ENCODE measurements at regions not wholly inside any gene's neighbourhood (a gene's known extent, or its start where the extent isn't known, plus 50 kb on each side); places are given as distances from the start of the nearest gene placed in this dataset.

DNA sequence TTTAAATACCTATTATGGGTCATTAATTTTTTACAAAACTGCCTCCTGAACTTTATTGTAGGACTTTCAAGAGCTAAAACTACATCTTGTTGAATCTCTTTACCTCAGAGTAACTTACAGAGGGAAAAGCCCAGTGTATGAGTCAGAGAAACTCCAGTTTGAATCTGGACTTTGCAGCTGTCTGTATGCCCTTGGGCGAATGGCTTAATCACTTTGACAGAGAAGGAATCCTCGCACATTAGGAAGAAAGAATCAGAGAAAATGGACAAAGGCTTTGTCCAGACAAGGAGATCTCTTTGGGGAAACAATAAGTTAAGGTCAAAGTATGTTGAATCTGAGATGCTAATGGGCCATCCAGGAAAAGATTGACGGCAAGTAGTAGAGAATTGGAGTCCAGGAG is 484.2 kb upstream of the CELF2 start:
- no peak overlapping the region for H3K27ac Mint-ChIP-seq

DNA sequence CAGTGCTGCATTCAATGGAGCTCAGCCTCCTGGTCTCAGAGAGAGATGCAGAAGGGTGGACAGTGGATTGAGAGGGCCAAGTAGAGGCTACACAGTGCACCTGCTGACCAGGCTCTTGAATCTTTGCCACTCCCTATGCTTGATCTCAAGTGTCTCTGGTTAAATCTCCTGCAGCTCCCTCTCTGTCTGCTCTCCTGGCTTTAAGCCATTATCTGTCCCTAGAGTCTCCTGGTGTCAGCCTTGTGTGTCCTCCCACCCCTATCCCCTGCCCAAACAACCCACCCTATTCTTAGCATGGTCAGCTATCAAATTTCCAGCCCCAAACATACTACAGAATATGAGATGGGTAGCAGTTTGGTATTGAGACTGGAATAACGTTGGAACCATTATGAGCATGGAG is 479.3 kb upstream of the CELF2 start:
- H3K36me3 Mint-ChIP-seq, result no peaks in the 10 kb centered on the region
- H3K27me3 Mint-ChIP-seq, result no peaks in the 10 kb centered on the region
- H3K4me1 Mint-ChIP-seq, result no peaks in the 10 kb centered on the region
- no peak overlapping the region for H3K4me3 Mint-ChIP-seq
- H3K27ac Mint-ChIP-seq, result no peak overlapping the region
- no peak for ATAC-seq (ENCODE audit: low read depth)
- DNase-seq, result no peak
- H3K9me3 Mint-ChIP-seq, result no peaks in the 10 kb centered on the region
- POLR2A ChIA-PET, result no interaction called here

More for the DNA sequence above, 484.2 kb upstream of the CELF2 start:
- ATAC-seq (ENCODE audit: low read depth), result no peak
- POLR2A ChIA-PET, result no interaction called here
- H3K9me3 Mint-ChIP-seq, result no peaks in the 10 kb centered on the region
- no peak for DNase-seq
- H3K4me1 Mint-ChIP-seq, result no peaks in the 10 kb centered on the region
- H3K36me3 Mint-ChIP-seq, result no peaks in the 10 kb centered on the region
- no peaks in the 10 kb centered on the region for H3K27me3 Mint-ChIP-seq
- H3K4me3 Mint-ChIP-seq, result no peak overlapping the region

DNA sequence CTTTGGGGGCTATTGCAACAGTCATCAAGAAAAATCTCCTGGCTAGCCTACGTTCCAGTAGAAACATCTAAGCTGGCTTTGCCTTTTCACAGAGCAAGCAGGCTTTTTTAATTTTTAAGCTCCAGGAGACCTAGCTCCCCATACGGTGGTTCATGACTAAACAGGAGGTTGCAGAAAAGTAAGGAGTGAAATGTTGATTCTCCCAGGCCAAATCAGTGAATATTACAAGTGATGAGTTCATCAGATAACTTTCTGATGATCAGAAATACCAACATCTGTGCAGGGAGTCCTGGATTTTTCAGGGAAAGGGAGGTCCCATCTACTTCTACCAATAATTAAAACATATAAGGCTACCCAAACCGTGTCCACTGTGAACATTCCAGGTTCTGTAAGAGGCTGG is 477.3 kb upstream of the CELF2 start:
- H3K27me3 Mint-ChIP-seq, result peaks cover 2% of the 10 kb centered on the region
- no peaks in the 10 kb centered on the region for H3K36me3 Mint-ChIP-seq
- H3K4me3 Mint-ChIP-seq, result no peak overlapping the region
- no peak overlapping the region for H3K27ac Mint-ChIP-seq
- H3K4me1 Mint-ChIP-seq, result no peaks in the 10 kb centered on the region
- POLR2A ChIA-PET, result no interaction called here
- ATAC-seq (ENCODE audit: low read depth) (no peak), DNase-seq (no peak)
- no peaks in the 10 kb centered on the region for H3K9me3 Mint-ChIP-seq

DNA sequence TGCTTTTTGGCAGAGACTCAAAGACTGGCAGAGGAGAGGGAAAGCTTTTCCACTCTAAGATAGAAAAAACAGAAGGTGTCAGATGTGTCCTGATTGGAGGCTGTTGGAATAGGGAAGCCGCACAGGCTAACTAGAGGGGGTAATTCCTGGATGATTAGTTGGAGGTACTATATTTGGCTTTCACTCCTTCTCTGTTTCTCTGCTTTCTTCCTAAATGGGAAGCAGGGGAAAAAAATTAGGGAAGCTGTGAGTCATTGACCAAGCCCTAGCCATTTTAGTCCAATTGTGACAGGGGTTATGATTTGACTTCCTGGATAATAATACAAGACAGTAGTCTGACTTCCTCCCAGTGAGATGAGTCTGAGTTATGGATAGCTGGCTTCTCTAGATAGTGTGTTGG is 475.2 kb upstream of the CELF2 start:
- no peaks in the 10 kb centered on the region for H3K9me3 Mint-ChIP-seq
- no peaks in the 10 kb centered on the region for H3K36me3 Mint-ChIP-seq
- no peak overlapping the region for H3K27ac Mint-ChIP-seq
- H3K4me3 Mint-ChIP-seq, result no peak overlapping the region
- peaks cover 2% of the 10 kb centered on the region for H3K27me3 Mint-ChIP-seq
- POLR2A ChIA-PET, result no interaction called here
- no peak for ATAC-seq (ENCODE audit: low read depth)
- no peak for DNase-seq
- no peaks in the 10 kb centered on the region for H3K4me1 Mint-ChIP-seq

DNA sequence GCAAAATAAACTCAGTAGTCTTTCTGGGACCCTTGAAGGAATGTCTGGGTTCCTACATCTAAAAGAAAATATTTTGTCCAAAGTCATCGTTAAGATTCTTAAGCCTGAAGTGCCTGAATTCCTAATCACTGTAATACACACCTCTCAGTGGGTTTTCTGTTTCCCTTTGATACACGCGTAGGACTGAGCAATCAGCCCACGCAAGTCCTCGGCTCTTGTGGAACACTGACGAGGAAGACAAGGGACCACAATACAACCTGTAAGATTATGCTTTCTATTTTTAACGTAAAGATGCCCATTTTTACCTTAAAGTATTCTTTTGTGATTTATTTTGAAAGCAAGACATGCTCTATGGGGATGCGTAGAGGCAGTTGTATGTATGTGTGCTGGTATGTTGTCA is 472.8 kb upstream of the CELF2 start:
- DNase-seq (no peak), ATAC-seq (ENCODE audit: low read depth) (no peak)
- Mint-ChIP-seq H3K9me3 (no peaks in the 10 kb centered on the region), H3K4me3 (no peak overlapping the region), H3K36me3 (no peaks in the 10 kb centered on the region), H3K27ac (no peak overlapping the region), H3K27me3 (peaks cover 2% of the 10 kb centered on the region), H3K4me1 (no peaks in the 10 kb centered on the region)
- POLR2A ChIA-PET, result no interaction called here

DNA sequence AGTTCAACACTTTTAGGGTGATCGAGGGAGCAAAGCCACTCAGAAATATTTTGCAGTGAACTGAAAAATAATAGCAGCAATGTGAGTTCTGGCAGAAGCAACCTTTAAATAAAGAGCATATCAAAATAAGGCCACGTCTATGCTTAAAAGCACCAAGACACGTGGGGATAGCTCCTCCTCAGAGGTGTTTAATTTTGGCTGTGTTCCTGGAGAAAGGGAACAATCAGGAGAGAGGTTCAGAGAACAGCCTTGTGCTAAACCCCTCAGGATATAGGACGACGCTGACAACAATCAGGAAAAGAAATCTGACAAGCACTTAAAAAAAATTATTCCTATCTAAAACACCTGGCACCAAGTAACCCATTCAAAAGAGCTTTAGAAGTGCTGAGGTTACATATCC is 471.9 kb upstream of the CELF2 start:
- DNase-seq (no peak), ATAC-seq (ENCODE audit: low read depth) (no peak)
- POLR2A ChIA-PET, result no interaction called here
- H3K9me3 Mint-ChIP-seq, result no peaks in the 10 kb centered on the region
- H3K4me3 Mint-ChIP-seq, result no peak overlapping the region
- H3K36me3 Mint-ChIP-seq, result no peaks in the 10 kb centered on the region
- H3K4me1 Mint-ChIP-seq, result no peaks in the 10 kb centered on the region
- H3K27me3 Mint-ChIP-seq, result peaks cover 2% of the 10 kb centered on the region
- no peak overlapping the region for H3K27ac Mint-ChIP-seq

DNA sequence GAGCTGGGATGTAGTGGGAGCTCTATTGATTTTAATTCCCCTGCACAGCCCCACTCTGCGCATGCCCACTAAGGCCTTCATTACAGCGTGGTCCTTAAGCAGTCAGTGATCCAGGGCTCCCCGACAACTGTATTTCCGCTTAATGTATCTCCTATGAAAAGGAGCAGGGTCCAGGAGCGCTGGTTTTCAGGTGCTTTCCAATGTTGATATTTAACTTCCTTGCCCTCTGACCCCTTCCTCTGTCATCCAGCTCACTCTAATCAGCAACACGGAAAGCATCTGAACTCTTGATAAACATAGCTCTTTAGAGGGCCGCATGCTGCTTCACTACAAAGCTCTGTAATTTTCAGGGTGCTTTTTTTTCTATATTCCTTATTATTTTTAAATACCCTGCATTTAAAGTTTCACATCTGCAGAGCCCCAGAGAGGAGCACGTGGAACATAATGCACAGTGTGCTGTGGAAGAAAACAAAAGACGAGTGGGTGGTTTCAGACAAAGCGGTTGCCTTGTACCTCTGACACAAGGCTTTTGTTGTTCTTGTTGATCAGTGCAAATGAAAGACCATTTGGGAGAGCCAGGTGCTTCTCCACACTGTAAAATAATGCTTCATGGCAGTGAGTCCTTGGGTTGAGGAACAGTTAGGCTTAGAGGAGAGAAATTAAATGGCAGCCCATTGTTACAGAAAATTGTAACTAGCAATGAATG is 465.9 kb upstream of the CELF2 start:
- no peaks in the 10 kb centered on the region for H3K9me3 Mint-ChIP-seq
- no peak overlapping the region for H3K27ac Mint-ChIP-seq
- no peak for DNase-seq

DNA sequence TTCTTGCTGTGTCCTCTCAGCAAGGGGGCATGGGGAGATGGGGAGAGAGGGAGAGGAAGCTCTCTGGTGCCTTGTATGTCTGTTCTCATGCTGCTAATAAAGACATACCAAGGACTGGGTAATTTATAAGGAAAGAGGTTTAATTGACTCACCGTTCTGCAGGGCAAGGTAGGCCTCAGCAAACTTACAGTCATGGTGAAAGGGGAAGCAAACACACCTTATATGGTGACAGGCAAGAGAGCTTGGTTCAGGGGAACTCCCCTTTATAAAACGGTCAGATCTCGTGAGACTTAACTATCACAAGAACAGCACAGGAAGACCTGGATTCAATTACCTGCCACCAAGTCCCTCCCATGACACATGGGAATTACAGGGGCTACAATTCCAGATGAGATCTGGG is 464.7 kb upstream of the CELF2 start:
- Mint-ChIP-seq H3K27me3 (no peaks in the 10 kb centered on the region), H3K4me3 (no peak overlapping the region), H3K36me3 (no peaks in the 10 kb centered on the region), H3K9me3 (no peaks in the 10 kb centered on the region), H3K27ac (no peak overlapping the region), H3K4me1 (no peaks in the 10 kb centered on the region)
- DNase-seq (no peak), ATAC-seq (ENCODE audit: low read depth) (no peak)
- POLR2A ChIA-PET, result no interaction called here

More for the DNA sequence above, 465.9 kb upstream of the CELF2 start:
- Mint-ChIP-seq H3K4me1 (no peaks in the 10 kb centered on the region), H3K27me3 (no peaks in the 10 kb centered on the region), H3K4me3 (no peak overlapping the region), H3K36me3 (no peaks in the 10 kb centered on the region)
- POLR2A ChIA-PET, result no interaction called here
- no peak for ATAC-seq (ENCODE audit: low read depth)

DNA sequence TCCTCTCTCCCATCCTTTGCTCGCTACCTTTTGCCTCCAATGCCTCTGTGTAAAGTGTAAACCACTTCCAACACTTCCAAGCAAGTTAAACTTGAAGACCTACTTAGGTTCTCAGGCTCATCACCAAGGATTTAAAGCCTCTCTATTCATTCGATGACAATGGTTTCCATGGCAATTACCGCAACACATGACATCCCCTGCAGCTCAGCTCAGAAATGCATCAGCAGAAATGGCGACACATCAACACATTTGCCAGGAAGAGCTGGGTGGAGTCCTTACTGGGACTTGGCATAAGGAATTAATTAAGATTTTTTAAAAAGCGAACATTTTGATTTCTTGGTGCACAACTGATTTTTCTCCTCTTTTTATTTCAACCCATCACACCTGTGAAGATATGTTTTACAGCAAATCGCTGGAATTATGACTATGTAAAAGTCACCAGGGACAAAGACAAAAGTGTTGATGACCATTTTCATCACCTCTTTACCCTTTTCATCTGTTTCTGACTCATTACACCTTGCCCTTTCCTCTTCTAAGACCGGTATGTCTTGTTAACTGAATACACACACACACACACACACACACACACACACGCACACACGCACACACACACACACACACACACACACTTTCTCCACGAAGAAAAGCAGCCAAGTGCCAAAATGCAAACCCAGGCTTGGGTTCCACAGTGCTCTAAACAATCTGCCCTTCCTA is 453.4 kb upstream of the CELF2 start:
- H3K4me3 Mint-ChIP-seq, result no peak overlapping the region
- peaks cover 3% of the 10 kb centered on the region for H3K9me3 Mint-ChIP-seq

DNA sequence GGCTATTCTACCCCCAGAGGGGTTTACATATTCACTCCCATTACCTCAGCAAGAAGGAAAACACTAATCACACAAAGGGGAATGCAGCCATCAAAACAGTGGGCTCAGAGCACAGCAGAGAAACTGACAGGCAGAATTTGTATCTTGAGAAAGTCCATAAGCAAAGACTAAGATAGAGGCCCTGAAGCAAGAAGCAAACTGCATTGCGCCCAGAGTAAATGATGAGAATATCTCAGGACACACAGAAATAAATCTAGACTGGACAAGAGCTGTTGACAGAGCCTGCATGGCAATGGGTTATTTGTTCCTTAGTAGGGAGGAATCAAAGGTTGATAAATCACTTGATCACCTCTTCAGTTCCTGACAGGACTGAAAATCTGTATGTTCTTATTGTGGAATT is 440.7 kb upstream of the CELF2 start:
- Mint-ChIP-seq H3K36me3 (no peaks in the 10 kb centered on the region), H3K4me3 (no peak overlapping the region), H3K9me3 (peaks cover 2% of the 10 kb centered on the region), H3K27ac (no peak overlapping the region), H3K27me3 (peaks cover 5% of the 10 kb centered on the region), H3K4me1 (no peaks in the 10 kb centered on the region)
- ATAC-seq (ENCODE audit: low read depth) (no peak), DNase-seq (no peak)
- POLR2A ChIA-PET, result no interaction called here

More for the DNA sequence above, 453.4 kb upstream of the CELF2 start:
- no peaks in the 10 kb centered on the region for H3K36me3 Mint-ChIP-seq
- peaks cover 3% of the 10 kb centered on the region for H3K27me3 Mint-ChIP-seq
- H3K4me1 Mint-ChIP-seq, result no peaks in the 10 kb centered on the region
- DNase-seq (no peak), ATAC-seq (ENCODE audit: low read depth) (no peak)
- POLR2A ChIA-PET, result no interaction called here
- H3K27ac Mint-ChIP-seq, result no peak overlapping the region

DNA sequence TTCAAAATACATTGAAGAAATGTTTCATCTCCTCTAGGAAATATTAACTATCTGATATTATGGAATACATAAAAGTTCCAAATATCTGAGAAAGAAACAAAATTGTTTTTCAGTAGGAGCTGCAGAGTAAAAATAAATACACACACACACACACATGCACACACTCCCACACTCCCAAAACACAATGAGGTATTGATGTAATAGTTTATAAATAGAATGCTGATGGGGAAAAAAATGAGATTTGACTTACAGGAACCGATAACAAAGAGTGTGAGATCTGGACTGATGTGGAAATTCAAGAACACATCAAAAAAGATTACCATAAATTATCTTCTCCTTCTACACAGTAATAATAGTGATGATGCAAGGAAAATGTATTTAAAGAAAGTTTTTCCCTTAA is 438.0 kb upstream of the CELF2 start:
- DNase-seq, result no peak
- POLR2A ChIA-PET, result no interaction called here
- ATAC-seq (ENCODE audit: low read depth), result no peak
- H3K9me3 Mint-ChIP-seq, result no peaks in the 10 kb centered on the region
- H3K36me3 Mint-ChIP-seq, result no peaks in the 10 kb centered on the region
- no peak overlapping the region for H3K4me3 Mint-ChIP-seq
- no peaks in the 10 kb centered on the region for H3K4me1 Mint-ChIP-seq
- H3K27me3 Mint-ChIP-seq, result peaks cover 7% of the 10 kb centered on the region
- H3K27ac Mint-ChIP-seq, result no peak overlapping the region

DNA sequence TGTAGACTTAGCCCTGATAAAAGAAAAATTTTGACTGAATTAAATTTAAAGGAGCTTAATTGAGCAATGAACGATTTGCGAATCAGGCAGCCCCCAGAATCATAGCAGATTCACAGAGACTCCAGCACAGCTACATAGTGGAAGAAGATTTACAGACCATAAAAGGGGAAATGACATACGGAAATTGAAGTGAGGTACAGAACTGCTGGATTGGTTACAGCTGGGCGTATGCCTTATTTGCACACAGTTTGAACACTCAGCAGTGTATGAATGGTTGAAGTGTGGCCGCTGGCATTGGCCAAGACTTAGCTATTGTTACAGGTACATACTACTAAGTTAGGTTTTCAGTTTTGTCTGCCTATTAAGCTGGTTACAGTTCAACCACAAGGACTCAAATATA is 433.5 kb upstream of the CELF2 start:
- H3K9me3 Mint-ChIP-seq, result no peaks in the 10 kb centered on the region
- peaks cover 5% of the 10 kb centered on the region for H3K27me3 Mint-ChIP-seq

DNA sequence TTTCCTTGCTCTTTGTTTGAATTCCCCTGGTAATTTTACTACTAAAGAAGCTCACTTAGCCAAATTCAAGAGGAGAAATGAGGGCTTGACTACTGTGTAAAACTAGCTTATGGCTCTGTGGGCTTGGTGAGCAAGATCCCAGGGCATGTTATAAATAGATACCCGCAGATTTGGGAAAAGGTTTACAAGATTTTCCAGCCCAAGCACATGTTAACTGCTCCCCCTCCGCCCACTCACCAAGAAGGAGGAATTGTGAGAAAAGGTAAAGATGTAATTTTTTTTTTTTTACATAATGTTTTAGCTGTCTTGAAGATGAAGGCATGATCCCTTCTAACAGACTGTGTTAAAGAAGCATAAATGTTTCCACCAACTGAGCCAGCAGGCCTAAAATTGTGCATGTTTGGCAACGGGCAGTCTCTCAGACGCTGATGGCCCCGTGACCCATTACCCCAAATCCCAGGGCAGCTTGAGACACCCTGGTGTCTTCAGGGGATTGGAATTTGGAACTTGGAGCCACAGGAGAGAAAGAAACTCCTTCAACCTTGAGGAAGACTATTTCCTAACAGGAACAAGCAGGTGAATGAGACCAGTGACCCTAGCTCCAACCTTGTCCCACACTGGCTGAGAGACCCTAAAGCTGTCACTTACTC is 429.8 kb upstream of the CELF2 start:
- H3K9me3 Mint-ChIP-seq, result no peaks in the 10 kb centered on the region
- peaks cover 2% of the 10 kb centered on the region for H3K27me3 Mint-ChIP-seq
- POLR2A ChIA-PET, result no interaction called here
- no peak overlapping the region for H3K4me3 Mint-ChIP-seq
- H3K4me1 Mint-ChIP-seq, result no peaks in the 10 kb centered on the region
- ATAC-seq (ENCODE audit: low read depth), result no peak
- no peaks in the 10 kb centered on the region for H3K36me3 Mint-ChIP-seq
- no peak for DNase-seq
- no peak overlapping the region for H3K27ac Mint-ChIP-seq

More for the DNA sequence above, 433.5 kb upstream of the CELF2 start:
- Mint-ChIP-seq H3K4me1 (no peaks in the 10 kb centered on the region), H3K36me3 (no peaks in the 10 kb centered on the region), H3K27ac (no peak overlapping the region), H3K4me3 (no peak overlapping the region)
- ATAC-seq (ENCODE audit: low read depth) (no peak), DNase-seq (no peak)
- POLR2A ChIA-PET, result no interaction called here

Measured in activated naive CD8-positive, alpha-beta T cell treated with anti-CD3 and anti-CD28 coated beads, Interleukin-2, amount 10 ng/mL, durations not matched to agents 7 days and 5 days (primary cell).